ENCODE measurements at regions not wholly inside any gene's neighbourhood (a gene's known extent, or its start where the extent isn't known, plus 50 kb on each side); places are given as distances from the start of the nearest gene placed in this dataset.

- no peak for TF ChIP-seq CTCF (IDR thresholded peaks at IDR 0.05)
- TF ChIP-seq POLR2AphosphoS5 (IDR thresholded peaks at IDR 0.05) = no peak
- no peak for TF ChIP-seq POLR2A (IDR thresholded peaks at IDR 0.05)
- TF ChIP-seq EP300 (IDR thresholded peaks at IDR 0.05; ENCODE audit: low read depth) = no peak
Observed at GRCh38 chr18:27614951-27615844, 430.1 kb upstream of the CHST9 start.
